NCI-H1694 (cell line): ENCODE measurements at regions not wholly inside any gene's neighbourhood (a gene's known extent, or its start where the extent isn't known, plus 50 kb on each side); places are given as distances from the start of the nearest gene placed in this dataset.
"Not testable (repeated sequence)": the region's sequence is repeated elsewhere in the genome, so short reads cannot be mapped to it uniquely, and the experiment has no call there.

Source experiments
- DNase-seq: peaks from one replicate; lab custom pipeline; 2025; lab: John Stamatoyannopoulos, UW

GRCh38 chr17:14732211-14732610 lies 431.3 kb downstream of the HS3ST3B1 start:
- DNase-seq: no peak

DNA sequence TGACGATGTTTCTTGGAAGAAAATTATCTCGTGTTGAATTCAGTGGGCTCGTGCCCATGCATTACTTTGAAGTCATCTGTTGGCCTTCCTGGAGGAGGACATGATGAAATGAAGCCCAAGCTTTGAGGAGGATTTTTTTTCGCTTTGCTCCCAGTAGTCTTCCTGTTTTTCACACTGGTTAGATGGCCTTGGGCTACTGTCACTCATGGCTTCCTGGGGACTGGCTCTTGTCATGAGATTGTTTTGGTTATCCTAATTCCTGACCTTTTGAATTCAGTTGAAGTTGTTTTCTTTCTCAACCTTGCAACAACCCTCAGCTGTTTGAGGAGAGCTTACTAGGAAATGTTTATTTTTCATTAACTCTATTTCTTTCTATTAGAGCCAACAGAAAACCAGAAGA lies 430.7 kb downstream of the HS3ST3B1 start:
- DNase-seq: no peak

GRCh38 chr17:14730821-14731220 lies 429.9 kb downstream of the HS3ST3B1 start:
- DNase-seq: no peak

- DNase-seq: no peak
Measured at GRCh38 chr17:14725729-14726128, 424.8 kb downstream of the HS3ST3B1 start.

DNA sequence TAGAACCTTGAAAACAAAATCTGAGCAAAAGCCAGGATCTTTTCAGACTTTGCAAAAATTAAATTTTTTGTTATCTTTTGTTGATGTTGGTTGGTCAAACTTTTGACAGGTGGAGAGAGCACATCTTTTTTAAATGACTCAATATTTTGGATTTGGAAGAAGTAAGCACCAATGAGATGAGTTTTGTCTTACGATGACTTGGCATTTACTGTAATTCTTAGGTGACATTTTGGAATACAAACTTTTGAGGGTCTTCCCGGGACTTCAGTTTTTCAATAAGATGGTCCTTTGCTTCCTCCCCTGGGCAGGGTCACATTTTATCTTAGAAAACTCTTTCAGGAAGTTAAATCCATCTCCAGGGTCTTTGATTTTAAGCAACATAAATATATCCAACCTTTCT lies 423.9 kb downstream of the HS3ST3B1 start:
- no peak for DNase-seq

- not testable (repeated sequence) for DNase-seq
Measured at GRCh38 chr17:14723349-14723748, 422.5 kb downstream of the HS3ST3B1 start.

GRCh38 chr17:14719942-14720341 lies 419.1 kb downstream of the HS3ST3B1 start:
- DNase-seq: no peak

- no peak for DNase-seq
Measured at GRCh38 chr17:14717859-14718258, 417.0 kb downstream of the HS3ST3B1 start.

DNA sequence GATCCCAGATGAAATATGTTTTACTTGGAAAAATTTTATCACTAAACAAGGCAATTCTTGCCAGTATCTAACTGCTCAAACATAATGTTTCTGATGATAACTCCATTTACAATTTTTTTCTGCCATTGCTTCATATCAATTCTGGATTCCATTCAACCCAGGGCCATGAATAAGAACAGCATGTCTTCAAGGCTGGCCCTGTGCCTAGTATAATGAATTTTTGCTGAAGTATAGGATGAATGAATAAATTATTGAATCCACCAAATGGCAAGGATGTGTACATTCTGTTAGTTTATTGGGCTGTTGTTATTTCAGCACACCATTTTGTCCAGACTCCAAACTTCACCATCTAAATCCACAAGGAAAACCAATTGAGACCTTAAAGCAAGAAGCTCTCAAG lies 414.7 kb downstream of the HS3ST3B1 start:
- no peak for DNase-seq

GRCh38 chr17:14712611-14713021 lies 411.7 kb downstream of the HS3ST3B1 start:
- no peak for DNase-seq

- no peak for DNase-seq
Measured at GRCh38 chr17:14704121-14704520, 403.2 kb downstream of the HS3ST3B1 start.

DNA sequence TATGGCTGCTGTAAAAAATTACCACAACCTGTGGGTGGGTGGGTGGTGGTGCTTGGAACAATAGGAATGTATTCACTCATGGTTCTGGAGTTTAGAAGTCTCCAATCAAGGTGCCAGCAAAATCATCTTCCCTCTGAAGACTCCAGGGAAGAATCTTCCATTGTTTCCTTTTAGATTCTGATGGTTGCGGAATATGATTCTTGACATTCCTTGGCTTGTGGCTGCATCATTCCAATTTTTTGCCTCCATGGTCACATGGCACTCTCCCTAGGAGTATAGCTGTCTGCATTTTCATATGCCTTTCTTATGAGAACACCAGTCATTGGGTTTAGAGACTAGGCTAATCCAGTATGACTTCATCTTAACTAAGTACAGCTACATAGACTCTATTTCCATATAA lies 401.0 kb downstream of the HS3ST3B1 start:
- DNase-seq: no peak

GRCh38 chr17:14699574-14700185 lies 398.8 kb downstream of the HS3ST3B1 start:
- DNase-seq: no peak

DNA sequence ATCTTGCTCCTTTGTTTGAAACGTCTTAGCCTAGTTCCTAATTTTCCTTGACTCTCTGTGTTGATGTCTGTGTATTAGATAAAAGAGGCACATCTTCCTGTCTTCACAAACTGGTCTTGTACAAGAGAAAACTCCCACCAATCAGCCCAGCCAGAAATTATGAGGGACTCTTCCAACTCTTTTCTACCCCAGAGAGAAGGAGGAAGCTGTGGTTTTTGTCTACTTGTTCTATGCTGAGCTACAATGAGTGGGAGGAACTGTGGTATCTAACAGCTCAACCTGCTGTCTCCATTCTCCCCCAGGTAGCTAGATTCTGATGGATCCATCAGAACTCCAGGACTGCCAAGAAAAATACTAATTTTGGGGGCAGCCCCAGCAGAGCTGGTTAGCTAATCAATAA lies 392.5 kb downstream of the HS3ST3B1 start:
- no peak for DNase-seq

- DNase-seq: no peak
Measured at GRCh38 chr17:14690704-14691103, 389.8 kb downstream of the HS3ST3B1 start.

GRCh38 chr17:14688134-14688533 lies 387.3 kb downstream of the HS3ST3B1 start:
- no peak for DNase-seq

- DNase-seq: no peak
Measured at GRCh38 chr17:14672830-14673229, 371.9 kb downstream of the HS3ST3B1 start.

- DNase-seq: no peak
Measured at GRCh38 chr17:14670861-14671260, 370.0 kb downstream of the HS3ST3B1 start.

GRCh38 chr17:14664511-14664910 lies 363.6 kb downstream of the HS3ST3B1 start:
- DNase-seq: no peak

GRCh38 chr17:14641117-14641516 lies 340.2 kb downstream of the HS3ST3B1 start:
- DNase-seq: no peak

DNA sequence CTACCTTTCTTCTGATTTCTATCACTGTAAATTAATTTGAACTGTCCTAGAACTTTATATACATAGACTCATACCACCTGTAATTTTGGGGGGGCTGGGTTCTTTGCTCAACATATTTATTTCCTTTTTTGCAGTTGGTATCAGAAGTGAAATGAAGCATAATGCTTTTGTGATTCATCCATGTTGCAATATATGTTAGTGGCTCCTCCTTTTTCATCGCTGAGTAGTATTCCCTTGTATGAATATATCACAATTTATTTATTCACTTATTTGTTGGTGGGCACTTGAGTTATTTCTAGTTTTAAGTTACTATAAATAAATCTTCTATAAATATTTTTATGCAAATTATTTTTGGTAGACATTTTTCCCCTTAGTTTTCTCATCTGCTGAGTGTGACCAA lies 336.4 kb downstream of the HS3ST3B1 start:
- no peak for DNase-seq

- no peak for DNase-seq
Measured at GRCh38 chr17:14630621-14631020, 329.7 kb downstream of the HS3ST3B1 start.

DNA sequence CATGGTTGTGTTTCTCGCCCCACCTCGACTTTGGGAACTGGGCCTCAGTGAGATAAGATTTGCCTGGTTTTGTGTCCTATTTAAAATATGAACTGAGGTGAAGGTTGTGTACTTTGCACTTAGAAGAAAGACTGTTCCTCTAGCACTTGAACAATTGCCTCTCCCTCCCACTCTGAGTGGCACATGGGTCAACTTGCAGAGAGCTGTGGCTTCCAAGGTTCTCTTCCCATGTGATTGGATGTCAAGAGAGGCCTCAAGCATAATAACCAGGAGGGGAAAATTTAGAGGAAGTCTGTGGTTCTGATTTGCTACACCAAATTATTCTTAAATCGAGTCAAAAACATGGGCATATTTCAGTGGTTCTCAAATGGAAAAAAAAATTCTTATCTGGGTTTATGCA lies 329.2 kb downstream of the HS3ST3B1 start:
- DNase-seq: no peak

DNA sequence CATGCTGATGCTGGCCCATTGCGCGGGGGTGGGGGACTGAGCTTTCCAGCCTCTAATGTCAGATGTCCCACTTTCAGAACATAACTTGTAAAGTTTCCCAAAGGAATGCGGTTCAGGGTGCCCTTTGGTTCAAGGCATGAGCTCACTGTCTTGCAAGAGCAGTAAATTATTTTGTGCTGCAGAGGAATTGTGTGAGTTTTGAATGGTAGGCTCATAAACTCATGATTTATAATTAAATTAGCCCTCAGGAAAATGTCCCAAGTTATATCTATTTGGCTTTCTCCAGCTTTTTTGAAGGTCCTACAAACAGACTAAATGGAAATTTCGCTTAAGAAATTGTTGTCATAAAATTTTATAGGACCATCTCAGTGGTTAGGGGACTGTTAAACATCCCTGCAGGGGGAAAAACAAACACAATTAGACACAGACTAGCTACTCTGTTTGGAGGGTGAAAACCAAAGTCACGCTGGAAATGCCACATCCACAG lies 321.8 kb downstream of the HS3ST3B1 start:
- no peak for DNase-seq
